Esophagus squamous epithelium (tissue), 5 donors: ENCODE measurements at regions not wholly inside any gene's neighbourhood (a gene's known extent, or its start where the extent isn't known, plus 50 kb on each side); places are given as distances from the start of the nearest gene placed in this dataset.

Experiments used
- DNase-seq: peaks from one replicate; lab custom pipeline; 2025; lab: John Stamatoyannopoulos, UW
- H3K27ac ChIP-seq, 4 donors: fragments of 200-600 bp; sonication (generic); one replicate each; pipeline ENCODE4 v1.5.1; 2016 to 2019; ENCODE audit warnings: mild to moderate bottlenecking in 1 of 4
- H3K27me3 ChIP-seq, 4 donors: fragments of 200-600 bp; sonication (generic); 1 replicate in 3 of 4; 2 replicates in 1 of 4; pipeline versions ENCODE4 v1.5.1 to v1.6.0; 2017 to 2021; ENCODE audit warnings: antibody characterized with exemption in 1 of 4
- H3K36me3 ChIP-seq, 3 donors: fragments of 200-600 bp; sonication (generic); one replicate each; pipeline ENCODE4 v1.5.1; 2016 to 2019
- H3K4me1 ChIP-seq, 3 donors: fragments of 200-600 bp; sonication (generic); one replicate each; pipeline ENCODE4 v1.5.1; 2017 to 2019
- H3K4me3 ChIP-seq, 4 donors: fragments of 200-600 bp; sonication (generic); 1 replicate in 3 of 4; 2 replicates in 1 of 4; pipeline ENCODE4 v1.5.1; 2016 to 2019; ENCODE audit warnings: mild to moderate bottlenecking in 2 of 4, moderate library complexity in 1 of 4
- H3K9me3 ChIP-seq, 3 donors: fragments of 200-600 bp; sonication (generic); one replicate each; pipeline ENCODE4 v1.5.1; 2016 to 2019
- POLR2A ChIP-seq, 4 donors: fragments of 450-650 bp; IDR thresholded peaks; one replicate each; pipeline ENCODE4 v1.6.1; 2017; ENCODE audit warnings: antibody characterized with exemption in 4 of 4, mild to moderate bottlenecking in 4 of 4, moderate library complexity in 3 of 4
- WGBS, 2 donors: methylation state at CpG; one replicate each; pipeline ENCODE4 v1.1.5; 2018; 5-methylcytosine and 5-hydroxymethylcytosine counted together
- intact Hi-C: fragments of 100-400 bp; cut with DNase I; formaldehyde crosslinking; loops from one replicate; pipeline ENCODE4 v1.15.0; 2022
- TF ChIP-seq, protein P1 (sequence below), 6 experiments: fragments of 450-650 bp in 4 of 6; fragments of 200-600 bp in 2 of 6; sonication (generic) in 2 of 6; IDR thresholded peaks; one replicate each; pipeline ENCODE4 v1.5.1; 2016 to 2019; ENCODE audit warnings: antibody characterized with exemption in 6 of 6, mild to moderate bottlenecking in 4 of 6, moderate library complexity in 4 of 6
- donor health status: DM: yes; HTN: yes; CAD: no.

DNA sequence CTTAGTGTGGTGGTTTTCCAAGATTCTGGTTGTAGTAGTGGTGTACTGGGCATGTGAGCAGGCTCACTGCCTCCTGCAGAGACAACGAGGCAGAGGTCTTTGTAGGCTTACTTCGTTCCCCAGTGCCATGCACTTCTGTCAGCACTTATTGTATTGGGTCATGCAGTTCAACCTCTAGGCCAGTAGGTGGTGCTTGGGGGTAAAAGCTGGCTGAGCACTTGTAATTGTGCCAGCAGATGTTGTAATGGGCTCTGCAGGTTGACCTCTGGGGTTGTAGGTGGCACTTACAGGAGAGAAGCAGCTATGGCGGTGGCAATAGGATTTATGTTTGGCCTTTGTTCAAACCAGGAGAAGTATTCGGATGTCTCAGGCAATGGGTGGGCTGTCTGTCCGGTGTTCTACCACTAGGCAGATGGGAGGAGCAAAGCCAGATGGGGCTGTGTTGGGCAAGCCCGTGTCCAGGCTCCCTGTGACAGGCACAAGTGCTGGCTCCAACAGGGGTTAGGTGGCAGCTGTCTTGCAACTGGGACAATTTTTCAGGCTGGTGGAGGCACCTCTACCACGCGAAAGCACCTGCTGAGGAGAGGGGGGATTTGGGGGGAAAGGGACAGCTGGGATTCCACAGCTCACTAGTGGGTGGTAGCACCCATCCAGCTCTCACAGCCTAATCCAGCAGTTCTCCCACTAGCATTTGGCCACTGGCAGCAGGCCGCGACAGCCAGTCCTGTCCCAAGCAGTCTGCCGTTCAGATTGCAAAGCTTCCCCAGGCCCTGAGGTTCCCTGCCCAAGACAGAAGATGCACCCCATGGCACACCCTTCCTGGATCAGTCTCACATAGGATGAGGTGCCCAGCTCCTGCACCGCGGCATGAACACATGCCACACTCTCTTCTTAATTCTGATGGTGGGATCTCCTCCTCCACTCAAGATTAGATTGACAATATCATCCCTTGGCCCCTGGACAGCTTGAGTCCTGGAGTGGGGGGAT, 274.5 kb downstream of the CTH start:
- WGBS, 2 donors, result 65 to 83% methylated on average over 8 to 9 of the region's 13 CpGs
- no peak overlapping the region for H3K4me3 ChIP-seq
- no peak for DNase-seq
- no peak overlapping the region for H3K27ac ChIP-seq
- no peaks in the 10 kb centered on the region for H3K9me3 ChIP-seq
- TF ChIP-seq, protein P1, sequence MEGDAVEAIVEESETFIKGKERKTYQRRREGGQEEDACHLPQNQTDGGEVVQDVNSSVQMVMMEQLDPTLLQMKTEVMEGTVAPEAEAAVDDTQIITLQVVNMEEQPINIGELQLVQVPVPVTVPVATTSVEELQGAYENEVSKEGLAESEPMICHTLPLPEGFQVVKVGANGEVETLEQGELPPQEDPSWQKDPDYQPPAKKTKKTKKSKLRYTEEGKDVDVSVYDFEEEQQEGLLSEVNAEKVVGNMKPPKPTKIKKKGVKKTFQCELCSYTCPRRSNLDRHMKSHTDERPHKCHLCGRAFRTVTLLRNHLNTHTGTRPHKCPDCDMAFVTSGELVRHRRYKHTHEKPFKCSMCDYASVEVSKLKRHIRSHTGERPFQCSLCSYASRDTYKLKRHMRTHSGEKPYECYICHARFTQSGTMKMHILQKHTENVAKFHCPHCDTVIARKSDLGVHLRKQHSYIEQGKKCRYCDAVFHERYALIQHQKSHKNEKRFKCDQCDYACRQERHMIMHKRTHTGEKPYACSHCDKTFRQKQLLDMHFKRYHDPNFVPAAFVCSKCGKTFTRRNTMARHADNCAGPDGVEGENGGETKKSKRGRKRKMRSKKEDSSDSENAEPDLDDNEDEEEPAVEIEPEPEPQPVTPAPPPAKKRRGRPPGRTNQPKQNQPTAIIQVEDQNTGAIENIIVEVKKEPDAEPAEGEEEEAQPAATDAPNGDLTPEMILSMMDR (IDR thresholded peaks at IDR 0.05), result peak in 5 of 6 experiments; percentile 63 to 80 (median 73)
- no peak for TF ChIP-seq POLR2A (IDR thresholded peaks at IDR 0.05)
- no peaks in the 10 kb centered on the region for H3K27me3 ChIP-seq
- intact Hi-C loops, result loop anchor here (10.0 kb wide), 1 partner anchor 369 kb away; no protein-coding TSS in a partner anchor
- H3K36me3 ChIP-seq, result no peaks in the 10 kb centered on the region
- no peaks in the 10 kb centered on the region for H3K4me1 ChIP-seq

DNA sequence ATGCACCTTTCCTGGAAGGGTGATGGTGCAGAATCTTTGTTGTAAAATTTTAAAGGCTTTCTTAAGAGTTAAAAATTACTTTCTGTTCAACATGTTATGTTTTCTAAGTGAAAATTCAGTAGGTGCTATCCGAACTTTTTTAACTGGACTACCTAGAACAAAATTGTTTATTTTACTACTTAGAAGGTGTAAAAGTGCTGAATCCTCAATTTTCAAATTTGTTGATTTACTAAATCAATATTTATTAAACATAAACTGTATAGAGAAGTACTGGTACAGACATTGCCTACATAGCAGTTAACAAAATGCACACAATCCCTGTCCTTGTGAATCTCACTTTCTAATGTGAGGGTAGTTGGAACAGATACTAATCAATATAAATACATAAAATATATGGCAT, 277.5 kb downstream of the CTH start:
- DNase-seq, result no peak
- no peak overlapping the region for H3K4me3 ChIP-seq
- no peak overlapping the region for H3K27ac ChIP-seq
- no peaks in the 10 kb centered on the region for H3K27me3 ChIP-seq
- intact Hi-C loops, result loop anchor here (10.0 kb wide), 1 partner anchor 366 kb away; no protein-coding TSS in a partner anchor
- no peaks in the 10 kb centered on the region for H3K36me3 ChIP-seq
- no peaks in the 10 kb centered on the region for H3K9me3 ChIP-seq
- WGBS, 2 donors, result 53 to 54% methylated on average over 1 of the region's 1 CpG
- TF ChIP-seq, protein P1 (IDR thresholded peaks at IDR 0.05), result no peak
- TF ChIP-seq POLR2A (IDR thresholded peaks at IDR 0.05), result no peak
- no peaks in the 10 kb centered on the region for H3K4me1 ChIP-seq

DNA sequence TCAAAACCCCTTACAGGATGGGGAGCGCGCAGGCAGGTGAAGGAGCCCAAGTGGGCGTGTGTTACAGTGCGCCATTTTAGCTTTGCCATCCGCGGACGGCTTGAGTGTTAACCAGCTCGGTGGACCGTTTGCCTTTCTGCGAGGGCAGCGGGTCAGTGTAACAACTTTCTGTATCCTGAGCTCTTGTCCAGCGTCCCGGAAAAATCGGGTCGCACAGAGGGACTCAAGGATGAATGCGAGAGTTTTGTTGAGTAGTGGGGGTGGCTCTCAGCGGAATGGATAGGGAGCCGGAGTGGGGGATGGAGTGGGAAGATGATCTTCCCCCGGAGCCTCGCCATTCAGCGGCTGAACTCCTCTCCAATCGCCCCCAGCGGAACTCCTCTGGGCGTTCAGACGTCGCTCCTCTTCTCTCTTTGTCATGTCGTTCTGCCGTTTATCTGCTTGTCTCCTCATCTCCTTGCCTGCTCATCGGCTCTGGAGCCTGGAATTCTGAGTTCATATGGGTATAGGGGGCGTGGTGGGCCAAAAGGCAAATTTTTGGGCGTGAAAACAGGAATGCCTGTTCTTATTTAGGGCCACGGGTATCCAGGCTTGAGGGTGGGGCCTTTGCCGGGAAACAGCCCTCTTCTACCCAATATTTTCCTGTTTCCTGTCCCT, 295.4 kb downstream of the CTH start:
- H3K36me3 ChIP-seq, result no peaks in the 10 kb centered on the region
- no peak for DNase-seq
- peaks cover 0 to 12% (median 0%) of the 10 kb centered on the region in 3 donors for H3K4me1 ChIP-seq
- peak overlapping the region in 3 of 4 donors; percentile 22 to 46 (median 34) for H3K4me3 ChIP-seq
- intact Hi-C loops, result no loop called here
- TF ChIP-seq, protein P1 (IDR thresholded peaks at IDR 0.05), result no peak
- no peak for TF ChIP-seq POLR2A (IDR thresholded peaks at IDR 0.05)
- 15 to 26% methylated on average over 21 to 25 of the region's 33 CpGs for WGBS, 2 donors
- H3K27me3 ChIP-seq, result no peaks in the 10 kb centered on the region
- no peaks in the 10 kb centered on the region for H3K9me3 ChIP-seq
- no peak overlapping the region for H3K27ac ChIP-seq

DNA sequence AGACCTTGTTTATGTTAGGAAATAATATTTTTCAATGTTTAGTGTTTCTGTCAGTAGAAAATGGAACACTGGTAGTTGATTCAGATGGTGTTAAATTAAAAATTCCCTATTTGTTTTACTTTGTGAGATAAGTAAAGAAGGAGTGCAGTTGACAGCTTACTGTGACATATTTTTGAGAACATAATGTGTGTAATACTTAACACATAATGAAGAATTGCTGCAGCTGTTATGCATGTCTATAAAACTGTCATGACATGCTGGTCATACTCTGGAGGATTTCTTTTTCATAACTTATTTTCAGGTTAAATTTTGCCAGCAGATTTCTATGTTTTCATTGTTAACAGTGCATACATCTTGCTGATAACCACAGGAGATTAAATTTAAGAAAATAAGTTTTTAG, 296.1 kb downstream of the CTH start:
- Histone ChIP-seq H3K9me3 (no peaks in the 10 kb centered on the region), H3K27ac (no peak overlapping the region), H3K4me3 (no peak overlapping the region), H3K27me3 (no peaks in the 10 kb centered on the region), H3K36me3 (no peaks in the 10 kb centered on the region), H3K4me1 (peaks cover 0 to 12% (median 0%) of the 10 kb centered on the region in 3 donors)
- intact Hi-C loops, result no loop called here
- DNase-seq, result no peak
- no peak for TF ChIP-seq POLR2A (IDR thresholded peaks at IDR 0.05)
- TF ChIP-seq, protein P1 (IDR thresholded peaks at IDR 0.05), result no peak

DNA sequence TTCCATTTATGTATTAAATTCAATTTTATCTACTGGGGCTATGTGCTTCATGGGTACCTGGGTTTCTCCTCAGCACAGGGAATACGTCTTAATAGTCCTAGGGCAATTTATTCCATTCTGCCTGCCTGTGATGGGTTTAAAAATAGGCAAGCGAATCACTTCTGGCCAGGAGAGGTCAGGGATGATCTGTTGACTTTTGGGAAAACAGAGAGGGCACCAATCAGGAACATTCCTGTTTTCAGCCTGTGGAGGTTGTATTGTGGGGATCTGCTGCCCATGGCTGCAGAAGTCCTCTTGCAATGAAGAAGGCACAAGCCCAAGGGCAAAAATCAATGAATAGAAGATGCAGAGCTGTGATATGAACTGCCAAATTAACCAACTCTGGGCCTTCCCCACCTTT, 303.1 kb downstream of the CTH start:
- Histone ChIP-seq H3K4me3 (no peak overlapping the region), H3K9me3 (no peaks in the 10 kb centered on the region), H3K27ac (no peak overlapping the region), H3K4me1 (peaks cover 0 to 7% (median 0%) of the 10 kb centered on the region in 3 donors), H3K27me3 (no peaks in the 10 kb centered on the region), H3K36me3 (no peaks in the 10 kb centered on the region)
- intact Hi-C loops, result no loop called here
- DNase-seq, result no peak
- TF ChIP-seq, protein P1 (IDR thresholded peaks at IDR 0.05), result no peak
- 48 to 56% methylated on average over 2 of the region's 2 CpGs for WGBS, 2 donors
